ENCODE measurements at regions not wholly inside any gene's neighbourhood (a gene's known extent, or its start where the extent isn't known, plus 50 kb on each side); places are given as distances from the start of the nearest gene placed in this dataset.
"Not testable (repeated sequence)": the region's sequence is repeated elsewhere in the genome, so short reads cannot be mapped to it uniquely, and the experiment has no call there.

GRCh38 chr2:198525211-198525969 is 721.0 kb downstream of the PLCL1 start:
- in situ Hi-C loops (cut with MboI; ENCODE audit: low sequenced_read_pairs in 4 of 4) = no loop called here
- Histone ChIP-seq H3K4me3 (no peak overlapping the region), H3K9me3 (no peaks in the 10 kb centered on the region), H3K4me1 (no peaks in the 10 kb centered on the region), H3K27ac (no peak overlapping the region), H3K27me3 (no peaks in the 10 kb centered on the region), H3K36me3 (no peaks in the 10 kb centered on the region)
- intact Hi-C loops (cut with DNase I; ENCODE audit: low total_unique reads) = no loop called here
- TF ChIP-seq CTCF (IDR thresholded peaks at IDR 0.05 in 4 of 5, conservative IDR thresholded peaks at IDR 0.05 in 1 of 5) (no peak), POLR2A (IDR thresholded peaks at IDR 0.05) (no peak)
- no peak for ATAC-seq
- no peak for DNase-seq

DNA sequence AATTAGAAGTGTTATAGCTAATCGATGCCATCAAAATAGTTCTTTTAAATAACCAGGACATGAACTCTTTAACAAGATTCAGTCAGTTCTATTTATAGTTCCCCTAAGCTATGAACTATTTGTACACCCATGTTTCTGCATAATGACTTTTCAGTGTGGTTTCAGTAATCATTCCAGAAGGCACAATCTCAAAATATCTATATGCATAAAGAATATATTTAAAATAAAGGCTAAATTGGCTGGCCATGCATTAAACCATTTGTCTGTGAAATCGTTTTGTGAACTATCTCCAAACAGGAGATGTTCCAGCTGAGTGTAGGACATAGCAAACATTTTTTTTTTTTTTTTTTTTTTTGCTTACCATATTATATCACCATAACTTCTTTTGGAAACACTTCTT is 719.3 kb downstream of the PLCL1 start:
- ATAC-seq (no peak), DNase-seq (no peak)
- no peaks in the 10 kb centered on the region for H3K4me1 ChIP-seq
- H3K9me3 ChIP-seq = no peaks in the 10 kb centered on the region
- no peak for TF ChIP-seq CTCF (IDR thresholded peaks at IDR 0.05 in 4 of 5, conservative IDR thresholded peaks at IDR 0.05 in 1 of 5)
- no peak for TF ChIP-seq POLR2A (IDR thresholded peaks at IDR 0.05)
- H3K27ac ChIP-seq = no peak overlapping the region
- H3K36me3 ChIP-seq = no peaks in the 10 kb centered on the region
- in situ Hi-C loops (cut with MboI; ENCODE audit: low sequenced_read_pairs in 4 of 4) (no loop called here), intact Hi-C loops (cut with DNase I; ENCODE audit: low total_unique reads) (no loop called here)
- H3K4me3 ChIP-seq = no peak overlapping the region
- no peaks in the 10 kb centered on the region for H3K27me3 ChIP-seq

DNA sequence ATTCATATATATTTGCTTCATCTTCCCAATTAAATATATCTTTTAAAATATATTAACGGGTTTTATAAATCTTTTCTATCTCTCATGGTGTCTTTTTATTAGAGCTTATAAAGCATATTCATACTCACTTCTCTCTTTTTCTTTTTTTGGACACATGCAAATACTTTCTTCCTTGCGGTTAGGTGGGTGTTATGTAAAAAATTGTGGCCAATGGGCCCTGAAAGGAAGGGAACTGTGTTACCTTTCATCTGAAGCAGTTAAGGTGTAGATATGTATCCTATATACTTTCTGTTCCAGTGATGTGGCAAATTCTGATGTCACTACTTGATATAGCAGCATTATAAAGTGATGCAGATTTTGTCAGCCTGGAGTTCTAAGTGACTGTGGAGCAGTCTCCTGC is 714.5 kb downstream of the PLCL1 start:
- no peak for ATAC-seq
- no peak for TF ChIP-seq CTCF (IDR thresholded peaks at IDR 0.05 in 4 of 5, conservative IDR thresholded peaks at IDR 0.05 in 1 of 5)
- no peak for TF ChIP-seq POLR2A (IDR thresholded peaks at IDR 0.05)
- H3K4me3 ChIP-seq = no peak overlapping the region
- no peak for DNase-seq
- no peaks in the 10 kb centered on the region for H3K36me3 ChIP-seq
- no peak overlapping the region for H3K27ac ChIP-seq
- H3K4me1 ChIP-seq = no peaks in the 10 kb centered on the region
- no peaks in the 10 kb centered on the region for H3K27me3 ChIP-seq
- intact Hi-C loops (cut with DNase I; ENCODE audit: low total_unique reads) = no loop called here
- no peaks in the 10 kb centered on the region for H3K9me3 ChIP-seq
- in situ Hi-C loops (cut with MboI; ENCODE audit: low sequenced_read_pairs in 4 of 4) = no loop called here

GRCh38 chr2:198517976-198518375 is 713.6 kb downstream of the PLCL1 start:
- TF ChIP-seq POLR2A (IDR thresholded peaks at IDR 0.05) = no peak
- in situ Hi-C loops (cut with MboI; ENCODE audit: low sequenced_read_pairs in 4 of 4) = no loop called here
- ATAC-seq (no peak), DNase-seq (no peak)
- no peak overlapping the region for H3K27ac ChIP-seq
- no peaks in the 10 kb centered on the region for H3K9me3 ChIP-seq
- intact Hi-C loops (cut with DNase I; ENCODE audit: low total_unique reads) = no loop called here
- no peaks in the 10 kb centered on the region for H3K4me1 ChIP-seq
- H3K36me3 ChIP-seq = no peaks in the 10 kb centered on the region
- H3K27me3 ChIP-seq = no peaks in the 10 kb centered on the region
- no peak overlapping the region for H3K4me3 ChIP-seq

- H3K27ac ChIP-seq; DNase-seq; H3K9me3 ChIP-seq; H3K36me3 ChIP-seq; in situ Hi-C loops (cut with MboI; ENCODE audit: low sequenced_read_pairs in 4 of 4); intact Hi-C loops (cut with DNase I; ENCODE audit: low total_unique reads); H3K4me1 ChIP-seq; ATAC-seq; H3K27me3 ChIP-seq; H3K4me3 ChIP-seq: not testable (repeated sequence)
Observed at GRCh38 chr2:198508610-198509009, 704.2 kb downstream of the PLCL1 start.

GRCh38 chr2:198499539-198499938 is 695.1 kb downstream of the PLCL1 start:
- H3K27ac ChIP-seq = no peak overlapping the region
- ATAC-seq (peak in 1 of 2 donors; percentile 36), DNase-seq (peak in 1 of 2 donors; percentile 3)
- H3K36me3 ChIP-seq = no peaks in the 10 kb centered on the region
- H3K27me3 ChIP-seq = no peaks in the 10 kb centered on the region
- no peaks in the 10 kb centered on the region for H3K4me1 ChIP-seq
- intact Hi-C loops (cut with DNase I; ENCODE audit: low total_unique reads) = no loop called here
- H3K4me3 ChIP-seq = no peak overlapping the region
- in situ Hi-C loops (cut with MboI; ENCODE audit: low sequenced_read_pairs in 4 of 4) = no loop called here
- no peaks in the 10 kb centered on the region for H3K9me3 ChIP-seq
- TF ChIP-seq POLR2A (IDR thresholded peaks at IDR 0.05) (no peak), CTCF (IDR thresholded peaks at IDR 0.05 in 4 of 5, conservative IDR thresholded peaks at IDR 0.05 in 1 of 5) (no peak)

All from gastrocnemius medialis (tissue), 4 donors.